Coronary artery (tissue), 2 donors: ENCODE measurements at regions not wholly inside any gene's neighbourhood (a gene's known extent, or its start where the extent isn't known, plus 50 kb on each side); places are given as distances from the start of the nearest gene placed in this dataset.
"Not testable (repeated sequence)": the region's sequence is repeated elsewhere in the genome, so short reads cannot be mapped to it uniquely, and the experiment has no call there.

Experiments
- DNase-seq: peaks from one replicate; pipeline ENCODE4 v3.0.0-alpha.2; 2017; ENCODE audit warnings: low spot score
- H3K27ac ChIP-seq, 2 donors: fragments of 200-600 bp; sonication (generic); one replicate each; pipeline ENCODE4 v1.5.1; 2016 to 2019
- H3K4me3 ChIP-seq: fragments of 200-600 bp; sonication (generic); 2 replicates; pipeline ENCODE4 v1.5.1; 2016; ENCODE audit warnings: mild to moderate bottlenecking, moderate library complexity
- TF ChIP-seq, protein P1 (sequence below): fragments of 200-600 bp; sonication (generic); IDR thresholded peaks from one replicate; pipeline ENCODE4 v1.5.1; 2019; ENCODE audit warnings: antibody characterized with exemption

- DNase-seq, result no peak
- Histone ChIP-seq H3K4me3 (no peak overlapping the region), H3K27ac (no peak overlapping the region)
- TF ChIP-seq, protein P1, sequence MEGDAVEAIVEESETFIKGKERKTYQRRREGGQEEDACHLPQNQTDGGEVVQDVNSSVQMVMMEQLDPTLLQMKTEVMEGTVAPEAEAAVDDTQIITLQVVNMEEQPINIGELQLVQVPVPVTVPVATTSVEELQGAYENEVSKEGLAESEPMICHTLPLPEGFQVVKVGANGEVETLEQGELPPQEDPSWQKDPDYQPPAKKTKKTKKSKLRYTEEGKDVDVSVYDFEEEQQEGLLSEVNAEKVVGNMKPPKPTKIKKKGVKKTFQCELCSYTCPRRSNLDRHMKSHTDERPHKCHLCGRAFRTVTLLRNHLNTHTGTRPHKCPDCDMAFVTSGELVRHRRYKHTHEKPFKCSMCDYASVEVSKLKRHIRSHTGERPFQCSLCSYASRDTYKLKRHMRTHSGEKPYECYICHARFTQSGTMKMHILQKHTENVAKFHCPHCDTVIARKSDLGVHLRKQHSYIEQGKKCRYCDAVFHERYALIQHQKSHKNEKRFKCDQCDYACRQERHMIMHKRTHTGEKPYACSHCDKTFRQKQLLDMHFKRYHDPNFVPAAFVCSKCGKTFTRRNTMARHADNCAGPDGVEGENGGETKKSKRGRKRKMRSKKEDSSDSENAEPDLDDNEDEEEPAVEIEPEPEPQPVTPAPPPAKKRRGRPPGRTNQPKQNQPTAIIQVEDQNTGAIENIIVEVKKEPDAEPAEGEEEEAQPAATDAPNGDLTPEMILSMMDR, result no peak
These were observed 226.2 kb downstream of the ERMARD start for GRCh38 chr6:169977434-169978265.

DNA sequence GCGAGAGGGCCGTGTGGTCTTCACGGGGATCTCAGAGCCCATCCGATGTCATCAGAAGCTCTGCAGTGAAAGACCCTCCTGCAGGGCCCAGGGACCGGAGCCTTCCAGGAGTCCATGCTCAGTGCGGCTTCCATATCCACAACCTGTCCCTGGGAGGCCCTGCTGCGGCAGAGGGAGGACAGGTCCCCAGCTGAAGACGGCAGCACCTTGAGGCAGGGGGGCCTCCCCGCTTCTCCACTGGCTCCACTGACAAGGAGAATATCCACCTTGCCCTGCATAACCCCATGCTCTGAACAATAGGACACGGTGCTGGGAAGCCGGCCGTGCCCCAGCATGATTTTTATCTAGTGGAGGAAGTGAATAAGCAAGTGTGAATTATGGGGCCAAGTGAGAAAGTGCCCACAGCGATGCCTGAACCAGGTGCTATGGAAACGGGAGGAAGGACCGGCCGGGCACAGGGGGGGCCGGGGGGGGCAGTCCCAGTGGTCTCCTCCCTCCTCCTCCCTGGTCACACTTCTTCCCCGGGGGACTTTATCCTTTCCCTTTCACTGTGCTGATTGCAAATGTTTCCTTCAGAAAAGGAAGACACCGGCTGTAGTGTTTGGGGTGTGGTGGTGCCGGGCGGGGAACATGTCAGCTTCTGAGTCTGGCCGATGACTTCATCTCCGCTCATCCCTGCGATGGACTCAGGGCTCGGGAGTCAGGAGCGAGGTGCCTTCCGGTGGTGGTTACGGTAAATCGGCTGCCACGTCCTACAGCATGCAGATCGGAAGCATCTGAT, 225.1 kb downstream of the ERMARD start:
- DNase-seq, result no peak
- H3K4me3 ChIP-seq, result no peak overlapping the region
- H3K27ac ChIP-seq, result no peak overlapping the region
- TF ChIP-seq, protein P1, result no peak

GRCh38 chr6:169975701-169976100, 224.3 kb downstream of the ERMARD start:
- DNase-seq, result no peak
- no peak overlapping the region for H3K4me3 ChIP-seq
- H3K27ac ChIP-seq, result no peak overlapping the region
- TF ChIP-seq, protein P1, result no peak

GRCh38 chr6:169975286-169975685, 223.9 kb downstream of the ERMARD start:
- no peak overlapping the region for H3K4me3 ChIP-seq
- no peak for DNase-seq
- H3K27ac ChIP-seq, result no peak overlapping the region
- TF ChIP-seq, protein P1, result no peak

GRCh38 chr6:169974663-169975062, 223.2 kb downstream of the ERMARD start:
- no peak overlapping the region for H3K4me3 ChIP-seq
- no peak for DNase-seq
- TF ChIP-seq, protein P1, result no peak
- H3K27ac ChIP-seq, result no peak overlapping the region

DNA sequence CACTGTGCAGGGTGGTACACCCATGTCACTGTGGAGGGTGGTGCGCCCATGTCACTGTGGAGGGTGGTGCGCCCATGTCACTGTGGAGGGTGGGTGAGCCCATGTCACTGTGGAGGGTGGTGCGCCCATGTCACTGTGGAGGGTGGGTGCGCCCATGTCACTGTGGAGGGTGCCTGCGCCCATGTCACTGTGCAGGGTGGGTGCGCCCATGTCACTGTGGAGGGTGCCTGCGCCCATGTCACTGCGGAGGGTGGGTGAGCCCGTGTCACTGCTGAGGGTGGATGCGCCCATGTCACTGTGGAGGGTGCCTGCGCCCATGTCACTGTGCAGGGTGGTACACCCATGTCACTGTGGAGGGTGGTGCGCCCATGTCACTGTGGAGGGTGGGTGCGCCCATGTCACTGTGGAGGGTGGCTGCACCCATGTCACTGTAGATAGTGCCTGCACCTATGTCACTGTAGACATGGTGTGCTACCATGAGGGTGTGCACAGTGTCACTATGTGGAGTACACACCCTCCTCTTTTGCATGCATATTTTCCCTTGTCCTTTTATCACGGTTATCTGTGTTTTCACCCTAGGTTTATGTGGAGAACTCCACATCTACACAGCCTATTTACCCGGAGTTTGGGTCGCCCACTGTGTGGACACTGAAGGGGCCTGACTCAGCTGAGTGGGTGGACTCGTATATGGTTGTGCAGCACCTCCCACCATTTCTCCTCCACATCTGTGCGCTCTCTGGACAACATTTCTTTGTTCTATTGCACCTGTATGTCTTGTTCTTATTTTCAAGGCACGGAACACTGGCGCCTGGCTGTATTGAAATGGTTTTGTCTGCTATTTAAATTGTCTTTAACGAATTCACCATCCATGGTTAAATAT, 222.4 kb downstream of the ERMARD start:
- DNase-seq, H3K27ac ChIP-seq, H3K4me3 ChIP-seq: not testable (repeated sequence)

GRCh38 chr6:169972736-169973135, 221.3 kb downstream of the ERMARD start:
- TF ChIP-seq, protein P1, result no peak
- Histone ChIP-seq H3K27ac (no peak overlapping the region), H3K4me3 (no peak overlapping the region)
- DNase-seq, result no peak
